OCI-M1 (cell line): ENCODE measurements at regions not wholly inside any gene's neighbourhood (a gene's known extent, or its start where the extent isn't known, plus 50 kb on each side); places are given as distances from the start of the nearest gene placed in this dataset.

Experiments used
- DNase-seq: peaks from one replicate; lab custom pipeline; 2025; lab: John Stamatoyannopoulos, UW

GRCh38 chr3:72344236-72344635, 504.0 kb downstream of the SHQ1 start:
- no peak for DNase-seq

DNA sequence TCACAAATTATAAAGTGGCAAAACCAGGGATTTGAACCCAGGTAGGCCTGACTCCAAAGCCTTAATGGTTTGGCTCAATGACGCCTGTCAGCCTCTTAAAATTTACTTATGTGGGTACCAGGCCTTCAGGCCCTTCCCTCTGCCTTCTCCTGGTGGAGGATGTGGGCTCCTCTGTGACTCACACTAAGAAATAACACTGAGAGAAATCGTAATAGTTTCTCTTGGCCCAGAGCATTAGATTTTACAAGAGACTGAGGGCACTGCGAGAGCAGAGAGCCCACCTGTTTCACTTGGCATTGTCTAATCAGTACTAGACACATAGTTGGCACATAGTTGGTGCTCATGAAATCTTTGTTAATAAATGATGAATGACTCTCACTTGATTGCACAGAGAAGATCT, 505.2 kb downstream of the SHQ1 start:
- DNase-seq = no peak

GRCh38 chr3:72342450-72342849, 505.8 kb downstream of the SHQ1 start:
- no peak for DNase-seq

GRCh38 chr3:72341920-72342319, 506.3 kb downstream of the SHQ1 start:
- DNase-seq = no peak

GRCh38 chr3:72341380-72341770, 506.9 kb downstream of the SHQ1 start:
- DNase-seq = no peak

GRCh38 chr3:72340476-72341379, 507.5 kb downstream of the SHQ1 start:
- no peak for DNase-seq

GRCh38 chr3:72340056-72340455, 508.2 kb downstream of the SHQ1 start:
- no peak for DNase-seq

DNA sequence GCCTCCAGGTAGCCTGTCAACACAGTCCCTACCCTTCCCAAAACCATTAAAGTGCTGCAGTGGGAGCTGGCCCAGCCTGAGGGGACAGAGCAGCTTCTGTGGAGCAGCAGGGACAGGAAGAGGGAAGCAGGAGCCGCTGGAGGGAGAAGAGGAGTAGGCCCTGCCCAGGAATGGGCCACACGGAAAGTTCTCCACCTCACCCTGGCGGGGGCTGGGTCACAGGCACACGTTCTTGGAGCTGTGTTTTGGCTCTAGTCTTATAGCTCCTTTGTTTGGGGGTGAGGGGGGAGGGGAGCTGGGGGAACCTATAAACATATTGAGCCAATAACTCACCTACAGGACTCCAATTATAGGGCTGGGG, 508.6 kb downstream of the SHQ1 start:
- no peak for DNase-seq

DNA sequence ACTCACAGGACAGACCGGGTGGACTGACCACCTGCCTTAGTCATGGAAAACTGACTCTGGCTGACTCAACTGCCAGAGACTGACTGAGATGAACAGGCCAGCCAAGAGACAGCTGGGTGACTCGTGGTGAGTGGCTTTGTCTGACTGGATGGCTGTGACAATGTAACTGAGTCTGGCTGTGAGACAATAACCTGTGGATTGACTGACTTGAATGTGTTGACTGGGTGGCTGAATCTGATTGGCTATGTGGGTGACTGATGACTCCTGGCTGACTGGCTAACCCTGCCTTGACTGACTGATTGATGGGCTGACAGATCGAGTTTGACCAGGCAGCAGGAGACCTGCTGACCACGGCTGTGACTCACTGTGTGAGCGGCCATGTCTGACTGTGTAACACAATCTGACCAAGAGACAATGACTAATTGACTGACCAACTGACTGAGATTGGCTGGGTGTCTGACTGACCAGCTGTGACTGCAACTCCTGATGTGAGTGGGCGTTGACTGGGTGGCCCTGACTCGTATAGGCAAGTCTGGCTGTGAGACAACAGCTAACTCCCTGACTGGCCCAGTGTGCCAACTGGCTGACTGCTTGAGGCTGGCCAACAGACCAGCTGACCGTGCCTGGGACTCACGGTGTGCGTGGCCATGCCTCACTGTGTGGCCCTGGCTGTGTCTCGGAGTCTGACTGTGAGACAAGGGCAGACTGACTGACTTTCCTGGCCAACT, 509.1 kb downstream of the SHQ1 start:
- peak; percentile 27 for DNase-seq

GRCh38 chr3:72338082-72338941, 509.9 kb downstream of the SHQ1 start:
- DNase-seq = no peak

DNA sequence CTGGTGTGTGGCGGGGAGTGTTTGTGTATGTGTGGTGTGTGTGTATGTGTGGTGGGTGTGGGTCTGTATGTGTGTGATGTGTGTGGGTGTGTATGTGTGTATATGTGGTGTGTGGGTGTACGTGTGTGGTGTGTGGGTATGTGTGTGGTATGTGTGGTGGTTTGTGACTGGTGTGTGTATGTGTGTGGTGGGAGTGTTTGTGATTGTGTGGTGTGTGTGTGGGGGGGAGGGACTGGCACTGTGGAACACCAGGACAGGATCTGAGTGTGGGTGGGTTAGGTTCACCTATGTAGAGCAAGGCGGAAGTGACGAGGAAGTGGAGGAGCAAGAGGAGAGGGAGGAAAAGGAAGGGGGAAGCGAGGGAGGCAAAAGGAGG, 510.8 kb downstream of the SHQ1 start:
- DNase-seq = no peak

GRCh38 chr3:72336821-72337479, 511.3 kb downstream of the SHQ1 start:
- no peak for DNase-seq

DNA sequence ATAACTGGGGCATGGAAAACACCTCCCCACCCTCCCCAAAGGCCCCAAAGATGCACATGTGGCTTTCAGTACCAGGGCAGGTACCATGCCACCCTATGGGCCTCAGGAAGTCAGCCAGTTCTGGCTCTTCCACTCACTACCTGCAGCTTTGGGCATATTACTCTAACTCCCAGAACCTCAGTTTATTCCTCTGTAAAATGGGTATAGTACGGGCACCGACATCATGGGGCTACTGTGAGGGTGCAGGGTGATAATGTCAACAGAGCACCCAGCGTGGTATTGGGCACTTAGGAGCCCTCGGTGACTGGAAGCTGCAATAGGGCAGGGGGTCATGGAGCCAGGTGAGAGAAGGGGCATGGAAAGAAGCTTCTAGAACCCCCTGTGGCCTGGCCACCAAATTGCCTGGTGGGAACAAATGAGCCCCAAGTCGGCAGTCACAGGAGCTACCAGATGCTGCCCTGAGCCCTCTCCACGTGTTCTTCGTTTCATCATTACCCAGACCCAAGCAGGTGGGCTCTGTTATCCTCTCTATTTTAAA, 512.1 kb downstream of the SHQ1 start:
- no peak for DNase-seq

- no peak for DNase-seq
These were observed 512.7 kb downstream of the SHQ1 start for GRCh38 chr3:72335458-72336095.

- DNase-seq = no peak
These were observed 513.4 kb downstream of the SHQ1 start for GRCh38 chr3:72334681-72335457.

DNA sequence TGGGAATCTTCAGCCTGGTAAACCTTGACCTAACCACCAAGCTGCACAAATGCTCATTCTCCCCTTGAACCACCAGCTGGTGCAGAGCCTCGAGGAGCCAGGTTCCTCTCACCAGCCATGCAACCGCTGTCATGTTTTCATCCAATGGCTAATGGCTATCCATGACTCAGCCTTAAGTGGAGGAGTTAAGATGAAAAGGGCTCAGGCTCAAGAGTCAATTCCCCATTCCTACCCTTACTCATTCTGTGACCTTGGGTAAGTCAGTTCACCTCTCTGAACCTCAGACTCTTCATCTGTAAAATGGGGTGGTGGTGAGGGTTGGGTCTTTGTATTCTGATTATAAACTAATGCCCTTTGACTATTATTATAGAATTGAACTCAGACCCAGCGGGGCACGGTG, 515.6 kb downstream of the SHQ1 start:
- no peak for DNase-seq

DNA sequence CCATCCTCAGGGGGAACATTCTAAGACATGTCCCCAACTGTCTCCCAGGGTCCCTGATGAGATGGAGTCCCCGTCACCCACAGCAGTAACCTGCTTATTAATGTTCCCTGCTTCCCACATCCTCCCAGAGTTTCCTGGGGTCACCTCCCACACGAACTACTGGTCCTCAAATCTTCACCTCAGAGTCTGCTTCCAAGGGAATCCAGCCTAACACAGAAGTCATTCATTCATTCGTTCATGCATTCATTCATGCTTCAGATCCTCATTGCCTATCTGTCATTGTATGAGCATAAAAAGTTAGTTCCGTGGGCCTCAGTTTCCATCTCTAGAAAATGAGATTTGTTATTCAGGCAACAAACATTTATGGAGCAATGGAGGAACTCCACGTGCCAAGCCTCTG, 516.2 kb downstream of the SHQ1 start:
- no peak for DNase-seq

DNA sequence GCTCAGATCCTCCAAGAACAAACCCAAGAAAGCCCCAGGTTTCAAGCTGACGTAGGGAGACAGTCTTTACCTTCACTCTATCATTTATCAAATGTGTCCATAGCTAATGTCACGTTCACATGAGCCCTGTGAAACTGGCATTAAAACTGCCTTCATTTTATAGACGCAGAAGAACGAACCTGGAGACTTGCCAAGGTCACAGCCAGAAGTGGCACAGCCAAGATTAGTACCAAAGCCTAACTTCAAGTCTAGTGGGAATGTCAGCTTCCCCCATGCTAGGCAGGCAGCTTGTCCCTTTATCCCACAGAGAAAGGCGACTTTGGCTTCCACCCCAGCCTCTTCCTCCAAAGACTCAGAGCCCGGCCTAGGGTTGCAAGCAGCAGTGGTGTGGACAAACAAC, 517.2 kb downstream of the SHQ1 start:
- DNase-seq = no peak

GRCh38 chr3:72329354-72329753, 518.9 kb downstream of the SHQ1 start:
- DNase-seq = no peak

DNA sequence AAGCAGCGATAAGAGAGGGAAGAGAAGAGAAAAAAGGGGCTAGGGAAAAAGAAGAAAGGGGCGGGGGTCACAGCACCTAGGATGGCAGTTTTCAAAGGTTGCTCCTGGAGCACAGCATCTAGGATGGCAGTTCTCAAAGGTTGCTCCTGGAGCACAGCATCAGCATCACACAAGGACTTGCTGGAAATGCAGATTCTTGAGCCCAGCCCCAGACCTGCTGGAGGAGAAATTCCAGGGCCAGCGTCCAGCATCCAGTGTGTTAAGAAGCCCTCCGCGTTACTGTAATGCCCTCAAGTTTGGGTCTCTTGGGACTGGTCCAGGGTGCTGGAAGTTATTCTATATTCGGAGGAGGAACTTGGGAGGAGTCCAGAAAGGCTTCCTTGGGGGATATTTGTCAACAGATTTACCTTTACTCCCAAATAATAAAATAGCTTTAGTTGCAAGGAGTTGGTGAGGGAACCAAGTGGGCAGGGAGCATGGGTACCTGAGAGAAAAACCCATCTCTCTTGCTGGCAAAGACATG, 519.4 kb downstream of the SHQ1 start:
- no peak for DNase-seq
